ENCODE measurements at regions not wholly inside any gene's neighbourhood (a gene's known extent, or its start where the extent isn't known, plus 50 kb on each side); places are given as distances from the start of the nearest gene placed in this dataset.

- no peak for TF ChIP-seq CTCF (conservative IDR thresholded peaks at IDR 0.05; ENCODE audit: low read length)
- no peak for TF ChIP-seq EZH2phosphoT487 (IDR thresholded peaks at IDR 0.05; ENCODE audit: borderline replicate concordance)
These were observed 296.8 kb downstream of the PREX1 start for GRCh38 chr20:48530957-48531356.
